ENCODE measurements at regions not wholly inside any gene's neighbourhood (a gene's known extent, or its start where the extent isn't known, plus 50 kb on each side); places are given as distances from the start of the nearest gene placed in this dataset.

GRCh38 chr20:10724449-10725173 is 50.8 kb upstream of the JAG1 start:
- intact Hi-C loops (cut with DNase I) = no loop called here
- Histone ChIP-seq H3K27ac (no peak overlapping the region), H3K4me1 (peaks cover 0 to 10% (median 0%) of the 10 kb centered on the region in 3 donors), H3K36me3 (no peaks in the 10 kb centered on the region), H3K9me3 (no peaks in the 10 kb centered on the region), H3K4me3 (no peak overlapping the region), H3K27me3 (no peaks in the 10 kb centered on the region)
- WGBS, 2 donors = 77 to 88% methylated on average over 5 to 6 of the region's 6 CpGs
- TF ChIP-seq POLR2A (IDR thresholded peaks at IDR 0.05) (no peak), CTCF (IDR thresholded peaks at IDR 0.05) (no peak)
- DNase-seq = no peak

GRCh38 chr20:10728873-10729670 is 55.3 kb upstream of the JAG1 start:
- Histone ChIP-seq H3K27me3 (no peaks in the 10 kb centered on the region), H3K27ac (no peak overlapping the region), H3K4me1 (peaks cover 0 to 20% (median 9%) of the 10 kb centered on the region in 3 donors), H3K36me3 (no peaks in the 10 kb centered on the region), H3K9me3 (no peaks in the 10 kb centered on the region), H3K4me3 (no peak overlapping the region)
- WGBS, 2 donors = 72 to 76% methylated on average over 8 of the region's 8 CpGs
- intact Hi-C loops (cut with DNase I) = no loop called here
- no peak for DNase-seq
- TF ChIP-seq POLR2A (IDR thresholded peaks at IDR 0.05) (no peak), CTCF (IDR thresholded peaks at IDR 0.05) (no peak)

- Histone ChIP-seq H3K4me1 (peaks cover 0 to 20% (median 9%) of the 10 kb centered on the region in 3 donors), H3K4me3 (no peak overlapping the region), H3K27me3 (no peaks in the 10 kb centered on the region), H3K36me3 (no peaks in the 10 kb centered on the region), H3K9me3 (no peaks in the 10 kb centered on the region), H3K27ac (no peak overlapping the region)
- DNase-seq = no peak
- TF ChIP-seq CTCF (IDR thresholded peaks at IDR 0.05) = no peak
- no peak for TF ChIP-seq POLR2A (IDR thresholded peaks at IDR 0.05)
- intact Hi-C loops (cut with DNase I) = no loop called here
Observed at GRCh38 chr20:10729785-10730184, 56.0 kb upstream of the JAG1 start.

DNA sequence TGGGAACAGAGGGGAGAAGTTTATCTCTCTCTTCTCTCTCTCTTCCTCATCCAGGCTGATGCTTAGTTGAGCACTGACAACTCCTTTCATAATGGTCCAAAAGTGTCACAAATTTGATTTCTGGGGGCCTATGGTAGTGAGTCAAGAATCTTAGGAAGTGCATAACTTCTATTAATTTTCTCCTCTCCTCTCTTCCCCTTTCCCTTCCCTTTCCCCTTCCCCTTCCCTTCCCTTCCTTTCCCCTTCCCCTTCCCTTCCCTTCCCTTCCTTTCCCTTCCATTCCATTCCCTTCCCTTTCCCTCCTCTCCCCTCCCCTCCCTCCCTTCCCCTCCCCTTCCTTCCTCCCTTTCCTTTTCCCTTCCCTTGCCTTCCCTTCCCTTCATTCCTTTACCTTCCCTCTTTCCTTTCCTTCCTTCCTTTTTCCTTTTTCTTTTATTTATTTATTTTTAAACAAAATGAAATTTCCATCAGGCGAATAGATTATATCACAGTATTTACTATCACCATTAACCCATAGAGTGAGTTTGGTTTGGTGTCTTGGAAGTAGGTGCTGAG is 56.9 kb upstream of the JAG1 start:
- no peak for TF ChIP-seq CTCF (IDR thresholded peaks at IDR 0.05)
- H3K4me3 ChIP-seq = no peak overlapping the region
- peak overlapping the region in 1 of 4 donors; percentile 38 for H3K27ac ChIP-seq
- H3K36me3 ChIP-seq = no peaks in the 10 kb centered on the region
- intact Hi-C loops (cut with DNase I) = no loop called here
- H3K4me1 ChIP-seq = peaks cover 0 to 25% (median 9%) of the 10 kb centered on the region in 3 donors
- DNase-seq = no peak
- WGBS, 2 donors = 95% methylated on average over 1 of the region's 1 CpG; no CpG with 5 or more reads in 1 of the 2 donors
- H3K9me3 ChIP-seq = no peaks in the 10 kb centered on the region
- H3K27me3 ChIP-seq = no peaks in the 10 kb centered on the region
